Mesenteric fat pad (tissue), 1 donor: ENCODE measurements at regions not wholly inside any gene's neighbourhood (a gene's known extent, or its start where the extent isn't known, plus 50 kb on each side); places are given as distances from the start of the nearest gene placed in this dataset.
"Not testable (repeated sequence)": the region's sequence is repeated elsewhere in the genome, so short reads cannot be mapped to it uniquely, and the experiment has no call there.

ENCODE experiments used
- DNase-seq: peaks from one replicate; pipeline ENCODE4 v3.0.0-alpha.2; 2020; ENCODE audit warnings: low spot score
- donor health status: DM: yes; HTN: yes; CAD: no.

GRCh38 chrX:116872931-116873330 is 410.2 kb upstream of the CT83 start:
- DNase-seq = no peak

- no peak for DNase-seq
Observed at GRCh38 chrX:116863029-116863428, 400.3 kb upstream of the CT83 start.

GRCh38 chrX:116862340-116862739 is 399.6 kb upstream of the CT83 start:
- peak; percentile 22 for DNase-seq

GRCh38 chrX:116841290-116841689 is 378.5 kb upstream of the CT83 start:
- DNase-seq = no peak

GRCh38 chrX:116827063-116827462 is 364.3 kb upstream of the CT83 start:
- no peak for DNase-seq

GRCh38 chrX:116824785-116825184 is 362.0 kb upstream of the CT83 start:
- no peak for DNase-seq

- DNase-seq = no peak
Observed at GRCh38 chrX:116823677-116824076, 360.9 kb upstream of the CT83 start.

GRCh38 chrX:116806288-116806802 is 343.6 kb upstream of the CT83 start:
- no peak for DNase-seq

GRCh38 chrX:116801943-116802342 is 339.2 kb upstream of the CT83 start:
- DNase-seq = no peak

- no peak for DNase-seq
Observed at GRCh38 chrX:116781926-116782325, 319.1 kb upstream of the CT83 start.

- no peak for DNase-seq
Observed at GRCh38 chrX:116757491-116757890, 294.7 kb upstream of the CT83 start.

- DNase-seq = no peak
Observed at GRCh38 chrX:116756958-116757357, 294.2 kb upstream of the CT83 start.

GRCh38 chrX:116749943-116750342 is 287.2 kb upstream of the CT83 start:
- DNase-seq = no peak

GRCh38 chrX:116732214-116732613 is 269.4 kb upstream of the CT83 start:
- DNase-seq = no peak

- DNase-seq = no peak
Observed at GRCh38 chrX:116726806-116727205, 264.0 kb upstream of the CT83 start.

GRCh38 chrX:116694046-116694445 is 231.3 kb upstream of the CT83 start:
- no peak for DNase-seq

GRCh38 chrX:116679544-116679943 is 216.8 kb upstream of the CT83 start:
- DNase-seq = not testable (repeated sequence)

- no peak for DNase-seq
Observed at GRCh38 chrX:116667346-116668134, 204.8 kb upstream of the CT83 start.

- no peak for DNase-seq
Observed at GRCh38 chrX:116657071-116657470, 194.3 kb upstream of the CT83 start.

- peak; percentile 41 for DNase-seq
Observed at GRCh38 chrX:116628464-116628863, 165.7 kb upstream of the CT83 start.

- no peak for DNase-seq
Observed at GRCh38 chrX:116618546-116618945, 155.8 kb upstream of the CT83 start.

GRCh38 chrX:116607776-116608175 is 145.0 kb upstream of the CT83 start:
- no peak for DNase-seq

GRCh38 chrX:116605576-116605975 is 142.8 kb upstream of the CT83 start:
- no peak for DNase-seq
